HEK293 (cell line): ENCODE measurements at regions not wholly inside any gene's neighbourhood (a gene's known extent, or its start where the extent isn't known, plus 50 kb on each side); places are given as distances from the start of the nearest gene placed in this dataset.
"Not testable (repeated sequence)": the region's sequence is repeated elsewhere in the genome, so short reads cannot be mapped to it uniquely, and the experiment has no call there.

Experiments used
- CTCF ChIA-PET: fragments of 350-600 bp; formaldehyde crosslinking; extraction: SDS; loops from one replicate; lab custom pipeline; 2021; ENCODE audit warnings: antibody characterized with exemption; lab: Yijun Ruan, JAX
- POLR2A ChIA-PET: fragments of 300-600 bp; formaldehyde crosslinking; extraction: SDS; loops from one replicate; lab custom pipeline; 2020; ENCODE audit warnings: antibody characterized with exemption, inconsistent platforms; lab: Yijun Ruan, JAX
- H3K27ac ChIP-seq: fragments of 200-500 bp; sonication (Bioruptor generic); 2 replicates; pipeline ENCODE4 v1.5.1; 2014; ENCODE audit warnings: low read depth, low read length, control low read depth, inconsistent platforms; ENCODE audit errors: extremely low read depth
- H3K36me3 ChIP-seq, 2 experiments: fragments of 200-500 bp in 1 of 2; sonication (Bioruptor generic) in 1 of 2; 1 replicate in 1 of 2; 2 replicates in 1 of 2; pipeline ENCODE4 v1.5.1; 2014 to 2017; ENCODE audit warnings: inconsistent platforms in 2 of 2, low read length in 2 of 2; ENCODE audit not compliant: control insufficient read depth in 2 of 2, insufficient read depth in 1 of 2
- H3K4me1 ChIP-seq: fragments of 200-500 bp; sonication (Bioruptor generic); 2 replicates; pipeline ENCODE4 v1.5.1; 2014; ENCODE audit warnings: mild to moderate bottlenecking, low read length, inconsistent platforms; ENCODE audit not compliant: control insufficient read depth, insufficient read depth
- H3K4me3 ChIP-seq: 2 replicates; pipeline ENCODE4 v1.5.1; 2011; ENCODE audit warnings: low read depth, mild to moderate bottlenecking, control low read depth, low read length, moderate library complexity
- H3K9me3 ChIP-seq: fragments of 200-500 bp; sonication (Bioruptor generic); 2 replicates; pipeline ENCODE4 v1.5.1; 2014; ENCODE audit warnings: low read depth, low read length, inconsistent platforms; ENCODE audit not compliant: control insufficient read depth, insufficient read depth
- GLI4 ChIP-seq: fragments of 450-650 bp; formaldehyde crosslinking; IDR thresholded peaks from 2 replicates; pipeline ENCODE4 v1.5.1; 2016; ENCODE audit warnings: missing biosample characterization, missing genetic modification characterization
- GLIS2 ChIP-seq: fragments of 450-650 bp; formaldehyde crosslinking; IDR thresholded peaks from 2 replicates; pipeline ENCODE4 v1.5.1; 2016; ENCODE audit warnings: missing biosample characterization, missing genetic modification characterization
- SALL2 ChIP-seq: fragments of 450-650 bp; formaldehyde crosslinking; IDR thresholded peaks from 2 replicates; pipeline ENCODE4 v1.5.0; 2017; ENCODE audit warnings: missing biosample characterization, mild to moderate bottlenecking, missing genetic modification characterization, borderline replicate concordance
- WT1 ChIP-seq: fragments of 450-650 bp; formaldehyde crosslinking; IDR thresholded peaks from 2 replicates; pipeline ENCODE4 v1.5.1; 2016; ENCODE audit warnings: missing biosample characterization, missing genetic modification characterization
- YY1 ChIP-seq: fragments of 450-650 bp; formaldehyde crosslinking; IDR thresholded peaks from 2 replicates; pipeline ENCODE4 v1.5.1; 2018; ENCODE audit warnings: missing biosample characterization, missing genetic modification characterization
- ZFP41 ChIP-seq: fragments of 450-650 bp; formaldehyde crosslinking; IDR thresholded peaks from 2 replicates; pipeline ENCODE4 v1.5.1; 2016; ENCODE audit warnings: missing biosample characterization, missing genetic modification characterization, borderline replicate concordance
- ZNF302 ChIP-seq: fragments of 450-650 bp; formaldehyde crosslinking; IDR thresholded peaks from 2 replicates; pipeline ENCODE4 v1.5.1; 2016; ENCODE audit warnings: missing biosample characterization, missing genetic modification characterization, low read depth
- ZNF324 ChIP-seq: fragments of 450-650 bp; formaldehyde crosslinking; IDR thresholded peaks from 2 replicates; pipeline ENCODE4 v1.5.1; 2016; ENCODE audit warnings: missing biosample characterization, missing genetic modification characterization
- ZNF335 ChIP-seq: fragments of 450-650 bp; formaldehyde crosslinking; conservative IDR thresholded peaks from 2 replicates; pipeline ENCODE4 v1.5.1; 2016; ENCODE audit warnings: missing biosample characterization, missing genetic modification characterization
- ZNF391 ChIP-seq: fragments of 450-650 bp; formaldehyde crosslinking; IDR thresholded peaks from 2 replicates; pipeline ENCODE4 v1.5.1; 2016; ENCODE audit warnings: low read depth, missing biosample characterization, missing genetic modification characterization, borderline replicate concordance
- ZNF404 ChIP-seq: fragments of 450-650 bp; formaldehyde crosslinking; IDR thresholded peaks from 2 replicates; pipeline ENCODE4 v1.5.1; 2017; ENCODE audit warnings: missing biosample characterization, missing genetic modification characterization
- ZNF416 ChIP-seq: fragments of 450-650 bp; formaldehyde crosslinking; IDR thresholded peaks from 2 replicates; pipeline ENCODE4 v1.5.1; 2016; ENCODE audit warnings: missing biosample characterization, missing genetic modification characterization
- ZNF521 ChIP-seq: fragments of 450-650 bp; formaldehyde crosslinking; IDR thresholded peaks from 2 replicates; pipeline ENCODE4 v1.5.1; 2017; ENCODE audit warnings: missing biosample characterization, mild to moderate bottlenecking, missing genetic modification characterization
- ZNF571 ChIP-seq: fragments of 450-650 bp; formaldehyde crosslinking; IDR thresholded peaks from 2 replicates; pipeline ENCODE4 v1.5.0; 2017; ENCODE audit warnings: missing biosample characterization, missing genetic modification characterization
- ZNF585B ChIP-seq: fragments of 450-650 bp; formaldehyde crosslinking; IDR thresholded peaks from 2 replicates; pipeline ENCODE4 v1.5.1; 2016; ENCODE audit warnings: missing biosample characterization, missing genetic modification characterization
- ZNF596 ChIP-seq: fragments of 450-650 bp; IDR thresholded peaks from 2 replicates; pipeline ENCODE4 v1.5.0; 2018; ENCODE audit warnings: missing biosample characterization, mild to moderate bottlenecking, missing genetic modification characterization, moderate library complexity
- TF ChIP-seq, protein P1 (sequence below): fragments of 450-650 bp; formaldehyde crosslinking; IDR thresholded peaks from 2 replicates; pipeline ENCODE4 v1.5.1; 2016; ENCODE audit warnings: missing biosample characterization, missing genetic modification characterization
- TF ChIP-seq, protein P2 (sequence below): fragments of 450-650 bp; formaldehyde crosslinking; IDR thresholded peaks from 2 replicates; pipeline ENCODE4 v1.5.1; 2016; ENCODE audit warnings: missing biosample characterization, missing genetic modification characterization, borderline replicate concordance
- TF ChIP-seq, protein P3 (sequence below): fragments of 450-650 bp; formaldehyde crosslinking; IDR thresholded peaks from 2 replicates; pipeline ENCODE4 v1.5.1; 2016; ENCODE audit warnings: missing biosample characterization, missing genetic modification characterization

DNA sequence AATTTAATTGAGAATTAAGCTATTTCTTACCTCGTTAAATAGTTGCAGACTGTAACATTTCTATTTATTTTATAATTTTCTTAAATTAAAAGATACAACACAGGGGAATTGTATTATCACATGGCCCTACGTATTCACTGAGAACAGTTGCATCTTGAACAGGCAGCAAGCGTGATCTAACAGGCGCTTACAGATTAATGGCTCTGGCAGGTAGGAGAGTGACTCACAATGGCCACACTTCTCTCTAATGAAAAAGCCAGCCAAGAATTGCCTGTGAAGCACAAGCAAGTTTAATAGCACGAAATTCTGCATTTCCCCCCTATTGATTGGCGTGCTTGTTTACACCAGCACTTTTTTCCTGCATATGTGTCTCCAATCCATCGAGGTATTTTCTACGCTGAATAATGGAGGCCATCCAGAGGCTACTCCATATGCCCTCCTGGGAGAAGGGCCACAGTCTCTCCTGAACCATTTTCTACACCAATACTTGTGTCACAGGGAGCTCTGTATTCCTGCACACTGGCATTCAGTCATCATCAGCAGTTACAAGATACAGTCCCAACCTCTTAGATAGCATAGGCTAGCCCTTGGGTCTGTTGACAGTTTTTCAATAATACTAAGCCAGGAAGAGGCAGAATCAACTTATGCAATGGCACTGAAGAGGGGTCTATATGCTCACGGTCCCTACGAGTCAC lies 150.6 kb upstream of the PLD5 start:
- ChIA-PET POLR2A (no interaction called here), CTCF (no interaction called here)

DNA sequence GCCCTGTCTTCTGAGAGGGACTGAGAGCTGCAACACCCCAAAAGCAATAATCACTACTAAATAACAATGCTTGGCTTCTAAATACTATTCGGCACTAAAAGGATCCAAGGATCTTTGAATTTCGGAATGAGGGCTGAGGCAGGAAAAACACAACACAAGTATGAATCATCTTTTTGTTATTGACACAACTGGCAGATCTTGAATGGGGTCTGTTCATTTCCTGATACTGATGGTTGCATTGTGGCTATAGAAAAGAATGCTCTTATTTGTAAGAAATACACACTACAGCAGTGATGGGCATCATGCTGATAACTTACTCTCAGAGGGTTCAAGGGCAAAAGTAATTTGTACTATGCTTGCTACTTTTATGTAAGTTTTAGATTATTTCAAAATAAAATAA lies 149.2 kb upstream of the PLD5 start:
- H3K27ac ChIP-seq = no peak overlapping the region
- no peaks in the 10 kb centered on the region for H3K9me3 ChIP-seq
- TF ChIP-seq ZNF585B = no peak
- TF ChIP-seq, protein P1, sequence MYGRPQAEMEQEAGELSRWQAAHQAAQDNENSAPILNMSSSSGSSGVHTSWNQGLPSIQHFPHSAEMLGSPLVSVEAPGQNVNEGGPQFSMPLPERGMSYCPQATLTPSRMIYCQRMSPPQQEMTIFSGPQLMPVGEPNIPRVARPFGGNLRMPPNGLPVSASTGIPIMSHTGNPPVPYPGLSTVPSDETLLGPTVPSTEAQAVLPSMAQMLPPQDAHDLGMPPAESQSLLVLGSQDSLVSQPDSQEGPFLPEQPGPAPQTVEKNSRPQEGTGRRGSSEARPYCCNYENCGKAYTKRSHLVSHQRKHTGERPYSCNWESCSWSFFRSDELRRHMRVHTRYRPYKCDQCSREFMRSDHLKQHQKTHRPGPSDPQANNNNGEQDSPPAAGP (tag by site-specific recombination) = no peak
- TF ChIP-seq, protein P2, sequence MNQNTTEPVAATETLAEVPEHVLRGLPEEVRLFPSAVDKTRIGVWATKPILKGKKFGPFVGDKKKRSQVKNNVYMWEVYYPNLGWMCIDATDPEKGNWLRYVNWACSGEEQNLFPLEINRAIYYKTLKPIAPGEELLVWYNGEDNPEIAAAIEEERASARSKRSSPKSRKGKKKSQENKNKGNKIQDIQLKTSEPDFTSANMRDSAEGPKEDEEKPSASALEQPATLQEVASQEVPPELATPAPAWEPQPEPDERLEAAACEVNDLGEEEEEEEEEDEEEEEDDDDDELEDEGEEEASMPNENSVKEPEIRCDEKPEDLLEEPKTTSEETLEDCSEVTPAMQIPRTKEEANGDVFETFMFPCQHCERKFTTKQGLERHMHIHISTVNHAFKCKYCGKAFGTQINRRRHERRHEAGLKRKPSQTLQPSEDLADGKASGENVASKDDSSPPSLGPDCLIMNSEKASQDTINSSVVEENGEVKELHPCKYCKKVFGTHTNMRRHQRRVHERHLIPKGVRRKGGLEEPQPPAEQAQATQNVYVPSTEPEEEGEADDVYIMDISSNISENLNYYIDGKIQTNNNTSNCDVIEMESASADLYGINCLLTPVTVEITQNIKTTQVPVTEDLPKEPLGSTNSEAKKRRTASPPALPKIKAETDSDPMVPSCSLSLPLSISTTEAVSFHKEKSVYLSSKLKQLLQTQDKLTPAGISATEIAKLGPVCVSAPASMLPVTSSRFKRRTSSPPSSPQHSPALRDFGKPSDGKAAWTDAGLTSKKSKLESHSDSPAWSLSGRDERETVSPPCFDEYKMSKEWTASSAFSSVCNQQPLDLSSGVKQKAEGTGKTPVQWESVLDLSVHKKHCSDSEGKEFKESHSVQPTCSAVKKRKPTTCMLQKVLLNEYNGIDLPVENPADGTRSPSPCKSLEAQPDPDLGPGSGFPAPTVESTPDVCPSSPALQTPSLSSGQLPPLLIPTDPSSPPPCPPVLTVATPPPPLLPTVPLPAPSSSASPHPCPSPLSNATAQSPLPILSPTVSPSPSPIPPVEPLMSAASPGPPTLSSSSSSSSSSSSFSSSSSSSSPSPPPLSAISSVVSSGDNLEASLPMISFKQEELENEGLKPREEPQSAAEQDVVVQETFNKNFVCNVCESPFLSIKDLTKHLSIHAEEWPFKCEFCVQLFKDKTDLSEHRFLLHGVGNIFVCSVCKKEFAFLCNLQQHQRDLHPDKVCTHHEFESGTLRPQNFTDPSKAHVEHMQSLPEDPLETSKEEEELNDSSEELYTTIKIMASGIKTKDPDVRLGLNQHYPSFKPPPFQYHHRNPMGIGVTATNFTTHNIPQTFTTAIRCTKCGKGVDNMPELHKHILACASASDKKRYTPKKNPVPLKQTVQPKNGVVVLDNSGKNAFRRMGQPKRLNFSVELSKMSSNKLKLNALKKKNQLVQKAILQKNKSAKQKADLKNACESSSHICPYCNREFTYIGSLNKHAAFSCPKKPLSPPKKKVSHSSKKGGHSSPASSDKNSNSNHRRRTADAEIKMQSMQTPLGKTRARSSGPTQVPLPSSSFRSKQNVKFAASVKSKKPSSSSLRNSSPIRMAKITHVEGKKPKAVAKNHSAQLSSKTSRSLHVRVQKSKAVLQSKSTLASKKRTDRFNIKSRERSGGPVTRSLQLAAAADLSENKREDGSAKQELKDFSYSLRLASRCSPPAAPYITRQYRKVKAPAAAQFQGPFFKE (tag by site-specific recombination) = no peak
- TF ChIP-seq WT1 (tag by site-specific recombination) = no peak
- no peak for TF ChIP-seq ZNF335
- no peak for TF ChIP-seq ZNF324 (tag by site-specific recombination)
- TF ChIP-seq ZNF416 (tag by site-specific recombination) = no peak
- TF ChIP-seq ZNF596 (tag by site-specific recombination) = no peak
- no peak for TF ChIP-seq ZFP41 (tag by site-specific recombination)
- no peak for TF ChIP-seq GLIS2 (tag by site-specific recombination)
- TF ChIP-seq ZNF571 (tag by site-specific recombination) = no peak
- TF ChIP-seq, all 188 proteins: peak for 0
- ChIA-PET POLR2A (no interaction called here), CTCF (no interaction called here)
- H3K36me3 ChIP-seq = no peaks in the 10 kb centered on the region
- no peaks in the 10 kb centered on the region for H3K4me1 ChIP-seq
- no peak overlapping the region for H3K4me3 ChIP-seq

More for the DNA sequence above, 150.6 kb upstream of the PLD5 start:
- no peaks in the 10 kb centered on the region for H3K36me3 ChIP-seq
- H3K27ac ChIP-seq = no peak overlapping the region
- no peaks in the 10 kb centered on the region for H3K9me3 ChIP-seq
- H3K4me1 ChIP-seq = no peaks in the 10 kb centered on the region
- TF ChIP-seq SALL2 (tag by site-specific recombination) (no peak), GLI4 (tag by site-specific recombination) (no peak), ZNF404 (no peak), ZNF302 (tag by site-specific recombination) (no peak), ZNF391 (tag by site-specific recombination) (no peak), ZNF521 (tag by site-specific recombination) (no peak), YY1 (no peak), ZNF416 (tag by site-specific recombination) (no peak)
- TF ChIP-seq, protein P3, sequence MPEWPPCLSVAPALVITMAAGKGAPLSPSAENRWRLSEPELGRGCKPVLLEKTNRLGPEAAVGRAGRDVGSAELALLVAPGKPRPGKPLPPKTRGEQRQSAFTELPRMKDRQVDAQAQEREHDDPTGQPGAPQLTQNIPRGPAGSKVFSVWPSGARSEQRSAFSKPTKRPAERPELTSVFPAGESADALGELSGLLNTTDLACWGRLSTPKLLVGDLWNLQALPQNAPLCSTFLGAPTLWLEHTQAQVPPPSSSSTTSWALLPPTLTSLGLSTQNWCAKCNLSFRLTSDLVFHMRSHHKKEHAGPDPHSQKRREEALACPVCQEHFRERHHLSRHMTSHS = no peak
- no peak overlapping the region for H3K4me3 ChIP-seq

DNA sequence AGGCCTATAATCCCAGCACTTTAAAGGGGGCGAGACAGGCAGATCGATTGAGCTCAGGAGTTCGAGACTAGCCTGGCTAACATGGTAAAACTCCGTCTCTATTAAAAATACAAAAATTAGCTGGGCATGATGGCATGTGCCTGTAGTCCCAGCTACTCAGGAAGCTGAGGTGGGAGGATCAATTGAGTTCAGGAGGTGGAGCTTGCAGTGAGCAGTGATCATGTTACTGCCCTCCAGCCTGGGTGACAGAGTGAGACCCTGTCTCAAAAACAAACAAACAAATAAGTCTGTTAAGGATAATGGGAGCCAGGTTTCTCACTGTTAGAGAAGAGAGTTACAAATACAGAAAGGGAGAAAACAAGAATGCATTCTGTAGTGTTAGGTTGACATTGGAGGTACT lies 148.7 kb upstream of the PLD5 start:
- POLR2A ChIA-PET, H3K27ac ChIP-seq, CTCF ChIA-PET: not testable (repeated sequence)

More for the DNA sequence above, 148.7 kb upstream of the PLD5 start:
- not testable (repeated sequence) for H3K36me3 ChIP-seq, H3K4me1 ChIP-seq, H3K4me3 ChIP-seq, H3K9me3 ChIP-seq
